ENCODE measurements at regions not wholly inside any gene's neighbourhood (a gene's known extent, or its start where the extent isn't known, plus 50 kb on each side); places are given as distances from the start of the nearest gene placed in this dataset.

- TF ChIP-seq CTCF (IDR thresholded peaks at IDR 0.05): no peak
- TF ChIP-seq POLR2A (IDR thresholded peaks at IDR 0.05): no peak
Observed at GRCh38 chr12:115387467-115387901, 703.5 kb upstream of the TBX3 start.

Measured in Peyer's patch (tissue), 4 donors.